HEK293 (cell line): ENCODE measurements at regions not wholly inside any gene's neighbourhood (a gene's known extent, or its start where the extent isn't known, plus 50 kb on each side); places are given as distances from the start of the nearest gene placed in this dataset.

Source experiments
- CTCF ChIA-PET: fragments of 350-600 bp; formaldehyde crosslinking; extraction: SDS; loops from one replicate; lab custom pipeline; 2021; ENCODE audit warnings: antibody characterized with exemption; lab: Yijun Ruan, JAX
- POLR2A ChIA-PET: fragments of 300-600 bp; formaldehyde crosslinking; extraction: SDS; loops from one replicate; lab custom pipeline; 2020; ENCODE audit warnings: antibody characterized with exemption, inconsistent platforms; lab: Yijun Ruan, JAX
- H3K27ac ChIP-seq: fragments of 200-500 bp; sonication (Bioruptor generic); 2 replicates; pipeline ENCODE4 v1.5.1; 2014; ENCODE audit warnings: low read depth, low read length, control low read depth, inconsistent platforms; ENCODE audit errors: extremely low read depth
- H3K36me3 ChIP-seq, 2 experiments: fragments of 200-500 bp in 1 of 2; sonication (Bioruptor generic) in 1 of 2; 1 replicate in 1 of 2; 2 replicates in 1 of 2; pipeline ENCODE4 v1.5.1; 2014 to 2017; ENCODE audit warnings: inconsistent platforms in 2 of 2, low read length in 2 of 2; ENCODE audit not compliant: control insufficient read depth in 2 of 2, insufficient read depth in 1 of 2
- H3K4me1 ChIP-seq: fragments of 200-500 bp; sonication (Bioruptor generic); 2 replicates; pipeline ENCODE4 v1.5.1; 2014; ENCODE audit warnings: mild to moderate bottlenecking, low read length, inconsistent platforms; ENCODE audit not compliant: control insufficient read depth, insufficient read depth
- H3K4me3 ChIP-seq: 2 replicates; pipeline ENCODE4 v1.5.1; 2011; ENCODE audit warnings: low read depth, mild to moderate bottlenecking, control low read depth, low read length, moderate library complexity
- H3K9me3 ChIP-seq: fragments of 200-500 bp; sonication (Bioruptor generic); 2 replicates; pipeline ENCODE4 v1.5.1; 2014; ENCODE audit warnings: low read depth, low read length, inconsistent platforms; ENCODE audit not compliant: control insufficient read depth, insufficient read depth
- AEBP2 ChIP-seq: fragments of 450-650 bp; formaldehyde crosslinking; IDR thresholded peaks from 2 replicates; pipeline ENCODE4 v1.5.1; 2016; ENCODE audit warnings: missing biosample characterization, missing genetic modification characterization, borderline replicate concordance
- KLF16 ChIP-seq: fragments of 450-650 bp; formaldehyde crosslinking; IDR thresholded peaks from 2 replicates; pipeline ENCODE4 v1.5.1; 2017; ENCODE audit warnings: missing biosample characterization, missing genetic modification characterization
- MEIS1 ChIP-seq: sonication (generic); formaldehyde crosslinking; IDR thresholded peaks from 2 replicates; pipeline ENCODE4 v1.8.1; 2022; ENCODE audit warnings: missing genetic modification reagents, mild to moderate bottlenecking, borderline replicate concordance
- PRDM1 ChIP-seq: fragments of 450-650 bp; formaldehyde crosslinking; IDR thresholded peaks from 2 replicates; pipeline ENCODE4; 2016; ENCODE audit warnings: missing biosample characterization, missing genetic modification characterization
- ZNF362 ChIP-seq: fragments of 450-650 bp; formaldehyde crosslinking; IDR thresholded peaks from 2 replicates; pipeline ENCODE4 v1.5.1; 2016; ENCODE audit warnings: missing biosample characterization, missing genetic modification characterization
- ZNF449 ChIP-seq: fragments of 450-650 bp; formaldehyde crosslinking; IDR thresholded peaks from 2 replicates; pipeline ENCODE4 v1.5.1; 2017; ENCODE audit warnings: missing biosample characterization, mild to moderate bottlenecking, missing genetic modification characterization, moderate library complexity
- ZNF624 ChIP-seq: fragments of 450-650 bp; formaldehyde crosslinking; IDR thresholded peaks from 2 replicates; pipeline ENCODE4 v1.5.1; 2017; ENCODE audit warnings: missing biosample characterization, missing genetic modification characterization
- ZNF654 ChIP-seq: fragments of 450-650 bp; formaldehyde crosslinking; IDR thresholded peaks from 2 replicates; pipeline ENCODE4 v1.5.1; 2016; ENCODE audit warnings: low read depth, missing biosample characterization, missing genetic modification characterization
- ZNF660 ChIP-seq: fragments of 450-650 bp; IDR thresholded peaks from 2 replicates; pipeline ENCODE4 v1.5.1; 2018; ENCODE audit warnings: missing biosample characterization, mild to moderate bottlenecking, missing genetic modification characterization
- ZNF701 ChIP-seq: fragments of 450-650 bp; formaldehyde crosslinking; IDR thresholded peaks from 2 replicates; pipeline ENCODE4 v1.5.1; 2016; ENCODE audit warnings: missing biosample characterization, missing genetic modification characterization
- ZNF707 ChIP-seq: fragments of 450-650 bp; formaldehyde crosslinking; IDR thresholded peaks from 2 replicates; pipeline ENCODE4 v1.5.1; 2016; ENCODE audit warnings: missing biosample characterization, missing genetic modification characterization
- ZNF843 ChIP-seq: fragments of 450-650 bp; formaldehyde crosslinking; IDR thresholded peaks from 2 replicates; pipeline ENCODE4 v1.5.1; 2016; ENCODE audit warnings: missing biosample characterization, missing genetic modification characterization
- ZSCAN16 ChIP-seq: fragments of 450-650 bp; formaldehyde crosslinking; IDR thresholded peaks from 2 replicates; pipeline ENCODE4 v1.5.1; 2016; ENCODE audit warnings: missing biosample characterization, missing genetic modification characterization
- ZSCAN23 ChIP-seq: fragments of 450-650 bp; formaldehyde crosslinking; IDR thresholded peaks from 2 replicates; pipeline ENCODE4 v1.5.1; 2016; ENCODE audit warnings: missing biosample characterization, missing genetic modification characterization
- TF ChIP-seq, protein P1 (sequence below): fragments of 450-650 bp; formaldehyde crosslinking; IDR thresholded peaks from 2 replicates; pipeline ENCODE4 v1.5.1; 2016; ENCODE audit warnings: missing biosample characterization, missing genetic modification characterization
- TF ChIP-seq, protein P2 (sequence below): fragments of 450-650 bp; formaldehyde crosslinking; IDR thresholded peaks from 2 replicates; pipeline ENCODE4 v1.5.1; 2017; ENCODE audit warnings: missing biosample characterization, missing genetic modification characterization

- Histone ChIP-seq H3K4me1 (no peaks in the 10 kb centered on the region), H3K4me3 (no peak overlapping the region), H3K27ac (no peak overlapping the region), H3K36me3 (no peaks in the 10 kb centered on the region), H3K9me3 (no peaks in the 10 kb centered on the region)
- POLR2A ChIA-PET = no interaction called here
- CTCF ChIA-PET = no interaction called here
- peak; percentile 33; the same call in 1 of the 2 replicates for TF ChIP-seq ZNF654 (tag by site-specific recombination)
- TF ChIP-seq ZNF449 (tag by site-specific recombination) = no peak
- TF ChIP-seq, all 188 proteins: peak for 1
These were observed 803.7 kb downstream of the KCNT2 start for GRCh38 chr1:195804547-195804946.

DNA sequence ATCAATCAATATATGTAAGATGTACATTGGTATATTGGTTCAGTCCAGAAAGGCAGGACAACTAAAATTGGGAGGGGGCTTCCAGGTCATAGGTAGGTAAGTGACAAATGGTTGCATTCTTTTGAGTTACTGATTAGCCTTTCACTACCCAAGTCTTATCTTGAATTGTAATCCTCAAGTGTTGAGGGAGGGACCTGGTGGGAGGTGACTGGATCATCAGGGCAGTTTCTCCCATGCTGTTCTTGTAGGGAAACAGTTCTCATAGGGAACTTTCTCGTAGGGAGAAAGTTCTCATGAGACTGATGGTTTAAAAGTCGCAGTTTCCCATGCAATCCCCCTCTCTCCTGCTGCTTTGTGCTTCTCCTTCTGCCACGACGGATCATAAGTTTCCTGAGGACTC, 809.2 kb downstream of the KCNT2 start:
- ChIA-PET CTCF (no interaction called here), POLR2A (no interaction called here)
- TF ChIP-seq AEBP2 (tag by site-specific recombination) (no peak), ZNF843 (tag by site-specific recombination) (no peak), ZNF362 (tag by site-specific recombination) (no peak), ZNF624 (tag by site-specific recombination) (no peak), ZNF660 (tag by site-specific recombination) (no peak), ZSCAN23 (tag by site-specific recombination) (no peak), ZNF701 (tag by site-specific recombination) (no peak), PRDM1 (no peak), KLF16 (tag by site-specific recombination) (no peak), ZNF707 (no peak), ZSCAN16 (tag by site-specific recombination) (no peak), MEIS1 (CRISPR knock-in tag) (no peak)
- TF ChIP-seq, protein P1, sequence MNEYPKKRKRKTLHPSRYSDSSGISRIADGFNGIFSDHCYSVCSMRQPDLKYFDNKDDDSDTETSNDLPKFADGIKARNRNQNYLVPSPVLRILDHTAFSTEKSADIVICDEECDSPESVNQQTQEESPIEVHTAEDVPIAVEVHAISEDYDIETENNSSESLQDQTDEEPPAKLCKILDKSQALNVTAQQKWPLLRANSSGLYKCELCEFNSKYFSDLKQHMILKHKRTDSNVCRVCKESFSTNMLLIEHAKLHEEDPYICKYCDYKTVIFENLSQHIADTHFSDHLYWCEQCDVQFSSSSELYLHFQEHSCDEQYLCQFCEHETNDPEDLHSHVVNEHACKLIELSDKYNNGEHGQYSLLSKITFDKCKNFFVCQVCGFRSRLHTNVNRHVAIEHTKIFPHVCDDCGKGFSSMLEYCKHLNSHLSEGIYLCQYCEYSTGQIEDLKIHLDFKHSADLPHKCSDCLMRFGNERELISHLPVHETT (tag by site-specific recombination) = no peak
- TF ChIP-seq, protein P2, sequence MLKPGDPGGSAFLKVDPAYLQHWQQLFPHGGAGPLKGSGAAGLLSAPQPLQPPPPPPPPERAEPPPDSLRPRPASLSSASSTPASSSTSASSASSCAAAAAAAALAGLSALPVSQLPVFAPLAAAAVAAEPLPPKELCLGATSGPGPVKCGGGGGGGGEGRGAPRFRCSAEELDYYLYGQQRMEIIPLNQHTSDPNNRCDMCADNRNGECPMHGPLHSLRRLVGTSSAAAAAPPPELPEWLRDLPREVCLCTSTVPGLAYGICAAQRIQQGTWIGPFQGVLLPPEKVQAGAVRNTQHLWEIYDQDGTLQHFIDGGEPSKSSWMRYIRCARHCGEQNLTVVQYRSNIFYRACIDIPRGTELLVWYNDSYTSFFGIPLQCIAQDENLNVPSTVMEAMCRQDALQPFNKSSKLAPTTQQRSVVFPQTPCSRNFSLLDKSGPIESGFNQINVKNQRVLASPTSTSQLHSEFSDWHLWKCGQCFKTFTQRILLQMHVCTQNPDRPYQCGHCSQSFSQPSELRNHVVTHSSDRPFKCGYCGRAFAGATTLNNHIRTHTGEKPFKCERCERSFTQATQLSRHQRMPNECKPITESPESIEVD (tag by site-specific recombination) = no peak

More for the DNA sequence above, 809.2 kb downstream of the KCNT2 start:
- Histone ChIP-seq H3K4me1 (no peaks in the 10 kb centered on the region), H3K27ac (no peak overlapping the region), H3K9me3 (no peaks in the 10 kb centered on the region), H3K36me3 (no peaks in the 10 kb centered on the region), H3K4me3 (no peak overlapping the region)
